HT-29 (cell line): ENCODE measurements at regions not wholly inside any gene's neighbourhood (a gene's known extent, or its start where the extent isn't known, plus 50 kb on each side); places are given as distances from the start of the nearest gene placed in this dataset.

Experiments used
- DNase-seq: peaks from one replicate; pipeline ENCODE4 v3.0.0-alpha.2; 2015; ENCODE audit warnings: low spot score

GRCh38 chr6:145051661-145052060 lies 683.7 kb downstream of the EPM2A start:
- DNase-seq = no peak

GRCh38 chr6:145055567-145055966 lies 679.8 kb downstream of the EPM2A start:
- no peak for DNase-seq

- DNase-seq = no peak
Measured at GRCh38 chr6:145060714-145061113, 674.6 kb downstream of the EPM2A start.

DNA sequence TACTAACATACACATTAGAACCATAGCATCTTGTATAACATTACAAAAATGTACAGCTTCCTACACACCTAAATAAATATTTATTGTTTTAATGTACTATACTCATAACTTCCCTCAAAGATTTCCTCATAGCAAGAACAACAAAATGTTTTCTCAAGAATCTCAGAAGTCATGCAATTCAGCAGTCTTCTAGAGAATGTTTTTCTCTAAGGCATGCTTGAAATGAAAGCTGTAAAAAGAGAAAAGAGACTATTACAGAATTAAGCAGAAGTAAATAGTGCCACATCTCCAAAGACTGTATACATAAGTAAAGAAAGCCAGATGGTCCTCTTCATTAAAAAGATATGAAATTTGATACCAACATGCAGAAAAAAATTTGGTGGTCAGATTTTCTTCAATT lies 672.2 kb downstream of the EPM2A start:
- no peak for DNase-seq

GRCh38 chr6:145067430-145067829 lies 667.9 kb downstream of the EPM2A start:
- no peak for DNase-seq

GRCh38 chr6:145068577-145068976 lies 666.7 kb downstream of the EPM2A start:
- DNase-seq = no peak

GRCh38 chr6:145069966-145070365 lies 665.4 kb downstream of the EPM2A start:
- DNase-seq = no peak

- DNase-seq = no peak
Measured at GRCh38 chr6:145070791-145071190, 664.5 kb downstream of the EPM2A start.

GRCh38 chr6:145071836-145072235 lies 663.5 kb downstream of the EPM2A start:
- DNase-seq = no peak

DNA sequence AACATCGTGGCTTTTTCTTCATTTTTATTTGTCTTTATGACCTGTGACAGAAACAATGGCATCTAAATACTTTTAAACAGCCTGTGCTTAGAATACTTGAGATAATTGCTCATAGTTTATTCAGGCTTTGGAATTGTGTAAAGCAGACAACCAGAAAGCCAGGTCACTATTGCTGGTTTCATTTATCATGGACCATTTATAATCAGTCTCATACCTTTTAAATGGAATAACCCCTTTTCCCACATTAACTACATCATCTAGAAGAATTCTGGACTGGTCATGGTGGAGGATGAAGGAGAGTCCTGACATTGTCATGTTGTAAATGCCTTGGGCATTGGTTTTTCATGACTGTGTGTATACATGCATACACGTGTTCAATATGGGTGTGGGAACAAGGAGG lies 661.5 kb downstream of the EPM2A start:
- no peak for DNase-seq

DNA sequence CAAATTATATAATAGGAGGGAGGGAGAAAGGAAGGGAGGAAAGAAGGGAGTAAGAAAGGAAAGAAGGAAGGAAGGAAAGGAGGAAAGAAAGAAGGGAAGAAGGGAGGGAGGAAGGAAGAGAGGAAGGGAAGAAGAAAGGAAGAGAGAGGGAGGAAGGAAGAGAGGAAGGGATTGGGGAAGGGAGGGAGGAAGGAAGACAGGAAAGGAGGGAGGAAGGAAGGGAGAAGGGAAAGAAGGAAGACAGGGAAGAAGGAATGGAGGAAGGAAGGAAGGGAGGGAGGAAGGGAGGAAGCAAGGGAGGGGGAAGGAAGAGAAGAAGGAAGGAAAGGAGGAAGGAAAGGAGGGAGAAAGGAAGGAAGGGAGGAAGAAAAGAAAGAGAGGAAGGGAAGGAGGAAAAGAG lies 660.5 kb downstream of the EPM2A start:
- no peak for DNase-seq

DNA sequence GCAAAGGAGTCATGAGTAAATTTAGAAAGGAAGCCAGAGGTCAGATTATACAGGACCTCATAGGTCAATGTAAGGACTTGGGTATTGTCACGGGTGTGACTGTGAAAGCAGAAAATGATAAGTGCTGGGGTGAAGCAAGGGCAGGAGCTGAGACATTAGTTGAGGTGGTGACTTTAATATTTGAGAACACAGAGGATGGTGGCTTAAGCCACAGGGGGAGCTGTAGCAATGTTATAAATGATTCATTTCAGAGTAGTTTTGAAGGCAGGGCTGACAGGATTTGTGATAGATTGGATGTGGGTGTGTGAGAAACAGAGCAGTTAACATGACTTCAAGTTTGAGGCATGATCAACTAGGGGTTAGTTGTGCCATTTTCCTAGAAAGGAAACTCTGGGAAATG lies 659.9 kb downstream of the EPM2A start:
- DNase-seq = peak; percentile 29

GRCh38 chr6:145076115-145076841 lies 659.0 kb downstream of the EPM2A start:
- DNase-seq = no peak

- DNase-seq = no peak
Measured at GRCh38 chr6:145077382-145077781, 657.9 kb downstream of the EPM2A start.

GRCh38 chr6:145080651-145081050 lies 654.7 kb downstream of the EPM2A start:
- no peak for DNase-seq

DNA sequence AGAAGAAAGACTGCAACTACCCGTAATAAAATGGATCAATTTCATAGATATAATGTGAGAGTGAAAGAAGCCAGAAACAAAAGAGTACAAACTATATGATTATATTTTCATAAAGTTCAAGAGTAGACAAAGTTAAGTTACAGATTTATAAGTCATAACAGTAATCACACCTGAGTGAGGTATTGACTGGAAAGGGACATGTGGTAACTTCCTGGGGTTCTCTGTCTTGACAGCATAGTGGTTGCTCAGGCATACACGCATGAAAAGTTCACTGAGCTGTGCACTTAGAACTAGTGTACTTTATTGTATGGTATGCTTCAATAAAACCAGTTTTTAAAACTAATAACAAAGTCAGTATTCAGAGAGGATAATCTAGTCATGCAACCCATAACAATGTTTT lies 653.6 kb downstream of the EPM2A start:
- DNase-seq = no peak

DNA sequence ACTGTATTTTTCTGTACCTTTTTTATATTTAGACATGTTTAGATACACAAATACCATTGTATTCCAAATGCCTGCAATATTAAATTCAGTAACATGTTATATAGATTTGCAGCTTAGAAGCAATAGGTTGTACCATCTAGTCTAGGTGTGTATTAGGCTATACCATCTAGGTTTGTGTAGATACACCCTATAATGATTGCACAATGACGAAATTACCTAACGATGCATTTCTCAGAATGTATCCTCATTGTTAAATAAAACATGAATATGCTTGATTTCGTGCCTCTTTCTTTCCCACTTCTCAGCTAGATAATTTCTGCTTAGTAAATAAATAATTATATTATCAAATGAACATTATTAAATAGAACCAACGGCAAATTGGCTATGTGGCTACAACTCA lies 653.0 kb downstream of the EPM2A start:
- DNase-seq = no peak

GRCh38 chr6:145086197-145086596 lies 649.1 kb downstream of the EPM2A start:
- DNase-seq = no peak

GRCh38 chr6:145087034-145087433 lies 648.3 kb downstream of the EPM2A start:
- DNase-seq = no peak

DNA sequence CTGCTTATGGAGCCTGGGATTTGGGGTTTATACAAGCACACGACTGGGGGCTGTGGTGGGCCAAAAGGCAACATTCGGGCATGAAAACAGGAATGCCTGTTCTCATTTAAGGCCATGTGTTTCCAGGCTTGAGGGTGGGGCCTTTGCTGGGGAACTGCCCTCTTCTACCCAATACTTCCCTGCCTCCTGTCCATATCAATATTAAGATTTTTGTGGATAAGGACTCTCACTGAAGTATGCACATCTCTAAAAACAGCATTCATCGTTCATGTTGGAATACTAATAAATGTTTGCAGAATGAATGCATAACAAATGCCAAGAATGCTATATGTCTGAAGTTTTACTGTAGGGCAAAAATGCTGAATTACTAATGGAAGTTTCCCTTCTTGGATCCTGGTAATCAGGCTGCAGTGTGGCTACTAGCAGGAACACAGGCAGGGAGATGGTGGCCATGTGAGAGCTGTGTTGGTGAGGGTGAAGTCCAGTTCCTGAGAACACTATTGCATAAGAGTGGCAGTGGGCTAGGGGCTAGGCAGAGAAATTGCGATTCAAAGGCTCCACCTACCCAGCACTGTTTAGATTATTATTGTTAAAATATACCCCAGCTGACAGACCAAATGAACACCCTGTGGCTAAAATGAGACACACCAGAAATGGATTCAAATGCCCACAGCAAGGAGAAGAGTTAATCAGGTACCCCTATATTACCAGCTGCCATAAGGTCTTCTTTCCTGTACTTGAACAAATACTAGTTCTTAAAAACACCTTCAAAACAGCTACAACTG lies 644.3 kb downstream of the EPM2A start:
- DNase-seq = no peak

- DNase-seq = no peak
Measured at GRCh38 chr6:145091586-145092142, 643.7 kb downstream of the EPM2A start.

DNA sequence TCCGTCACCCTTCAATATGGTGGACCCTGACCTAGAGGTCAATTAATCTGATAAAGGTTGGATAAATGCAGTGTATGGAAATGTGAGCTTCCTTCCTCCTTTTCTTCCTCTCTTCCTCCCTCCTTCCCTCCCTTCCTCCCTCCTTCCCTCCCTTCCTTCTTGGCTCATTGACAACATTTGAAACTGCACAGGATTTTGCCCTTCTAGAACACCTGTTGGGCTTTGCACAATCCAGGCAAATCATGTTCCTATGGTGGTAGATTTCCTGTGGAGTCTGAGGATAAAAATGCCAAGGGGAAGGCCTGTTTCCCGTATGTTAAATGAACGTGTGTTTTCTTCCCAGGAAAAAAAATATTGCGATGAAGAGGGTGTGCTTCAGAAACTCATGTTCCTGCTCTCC lies 642.8 kb downstream of the EPM2A start:
- DNase-seq = no peak

DNA sequence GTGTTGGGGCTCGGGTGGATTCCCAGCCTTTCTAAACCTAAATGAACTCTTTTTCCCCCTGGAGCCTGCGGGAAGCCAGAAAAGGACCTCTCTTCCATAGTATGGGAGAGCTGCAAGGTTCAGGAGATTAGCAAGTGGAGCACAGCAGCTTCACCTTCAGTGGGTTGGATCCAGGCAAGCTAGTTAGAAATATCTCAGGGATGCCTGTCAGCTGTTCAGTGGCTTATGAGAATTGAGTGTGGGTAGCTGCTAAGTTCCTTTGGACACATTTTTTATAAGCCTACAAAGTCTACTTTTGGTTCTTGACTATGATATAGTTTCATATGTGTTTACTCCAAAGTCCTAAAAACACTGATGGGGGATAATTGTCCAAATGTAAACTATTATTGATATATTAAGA lies 642.1 kb downstream of the EPM2A start:
- no peak for DNase-seq
